Liver (tissue), 7 donors: ENCODE measurements at regions not wholly inside any gene's neighbourhood (a gene's known extent, or its start where the extent isn't known, plus 50 kb on each side); places are given as distances from the start of the nearest gene placed in this dataset.

ENCODE experiments used
- DNase-seq: peaks from one replicate; pipeline ENCODE4 v3.0.0-alpha.2; 2017; ENCODE audit warnings: low spot score
- H3K27ac ChIP-seq, 2 donors: one replicate each; pipeline ENCODE4 v1.7.0; 2013; ENCODE audit warnings: inconsistent platforms in 2 of 2, low read length in 2 of 2, control low read depth in 1 of 2, low read depth in 1 of 2, mild to moderate bottlenecking in 1 of 2
- H3K27me3 ChIP-seq, 4 donors: one replicate each; pipeline versions ENCODE4 v1.6.1 to v1.7.0; 2013; ENCODE audit warnings: low read length in 3 of 4, inconsistent platforms in 1 of 4, mild to moderate bottlenecking in 1 of 4, moderate library complexity in 1 of 4; ENCODE audit not compliant: control insufficient read depth in 4 of 4, insufficient read depth in 4 of 4
- H3K36me3 ChIP-seq, 4 donors: one replicate each; pipeline versions ENCODE4 v1.6.1 to v1.7.0; 2013; ENCODE audit warnings: low read length in 3 of 4, mild to moderate bottlenecking in 3 of 4, low read depth in 1 of 4, moderate library complexity in 1 of 4; ENCODE audit not compliant: control insufficient read depth in 4 of 4, insufficient read depth in 3 of 4
- H3K4me1 ChIP-seq, 4 donors: one replicate each; pipeline versions ENCODE4 v1.6.1 to v1.7.0; 2013; ENCODE audit warnings: low read length in 3 of 4, mild to moderate bottlenecking in 3 of 4, moderate library complexity in 1 of 4; ENCODE audit not compliant: control insufficient read depth in 4 of 4, insufficient read depth in 4 of 4
- H3K4me3 ChIP-seq, 3 donors: one replicate each; pipeline versions ENCODE4 v1.6.1 to v1.7.0; 2013; ENCODE audit warnings: low read length in 3 of 3, control low read depth in 1 of 3, low read depth in 1 of 3, mild to moderate bottlenecking in 1 of 3
- H3K9ac ChIP-seq, 2 donors: one replicate each; pipeline ENCODE4 v1.7.0; 2013; ENCODE audit warnings: low read length in 2 of 2, mild to moderate bottlenecking in 2 of 2, moderate library complexity in 2 of 2, control low read depth in 1 of 2, low read depth in 1 of 2
- H3K9me3 ChIP-seq, 4 donors: one replicate each; pipeline versions ENCODE4 v1.6.1 to v1.7.0; 2013; ENCODE audit warnings: low read length in 3 of 4; ENCODE audit not compliant: control insufficient read depth in 4 of 4
- ATF3 ChIP-seq: IDR thresholded peaks from 2 replicates; pipeline ENCODE4 v1.6.1; 2016; ENCODE audit warnings: antibody characterized with exemption
- EGR1 ChIP-seq, 2 donors: IDR thresholded peaks; 2 replicates each; pipeline ENCODE4 v1.6.1; 2016 to 2018; ENCODE audit warnings: antibody characterized with exemption in 2 of 2, low read depth in 2 of 2
- FOXA2 ChIP-seq: IDR thresholded peaks from 2 replicates; pipeline ENCODE4 v1.6.1; 2016; ENCODE audit warnings: antibody characterized with exemption
- GABPA ChIP-seq, 2 donors: IDR thresholded peaks in 1 of 2; conservative IDR thresholded peaks in 1 of 2; 2 replicates each; pipeline ENCODE4 v1.6.1; 2016; ENCODE audit warnings: antibody characterized with exemption in 2 of 2, mild to moderate bottlenecking in 1 of 2, moderate library complexity in 1 of 2
- HNF4A ChIP-seq, 2 donors: conservative IDR thresholded peaks; 2 replicates each; pipeline ENCODE4 v1.6.1; 2016; ENCODE audit warnings: antibody characterized with exemption in 2 of 2, mild to moderate bottlenecking in 2 of 2
- HNF4G ChIP-seq: IDR thresholded peaks from 2 replicates; pipeline ENCODE4 v1.6.1; 2016; ENCODE audit warnings: antibody characterized with exemption
- MAX ChIP-seq: IDR thresholded peaks from 2 replicates; pipeline ENCODE4 v1.6.1; 2016; ENCODE audit warnings: antibody characterized with exemption
- NR2F2 ChIP-seq: IDR thresholded peaks from 2 replicates; pipeline ENCODE4 v1.6.1; 2016; ENCODE audit warnings: antibody characterized with exemption
- RAD21 ChIP-seq, 2 donors: IDR thresholded peaks; 2 replicates each; pipeline ENCODE4 v1.6.1; 2016; ENCODE audit warnings: antibody characterized with exemption in 2 of 2, mild to moderate bottlenecking in 2 of 2
- REST ChIP-seq: IDR thresholded peaks from 2 replicates; pipeline ENCODE4 v1.6.1; 2016; ENCODE audit warnings: antibody characterized with exemption, mild to moderate bottlenecking
- SP1 ChIP-seq: IDR thresholded peaks from 2 replicates; pipeline ENCODE4 v1.6.1; 2018; ENCODE audit warnings: antibody characterized with exemption, mild to moderate bottlenecking
- TAF1 ChIP-seq: conservative IDR thresholded peaks from 2 replicates; pipeline ENCODE4 v1.6.1; 2016; ENCODE audit warnings: antibody characterized with exemption, mild to moderate bottlenecking
- YY1 ChIP-seq: IDR thresholded peaks from 2 replicates; pipeline ENCODE4 v1.6.1; 2016; ENCODE audit warnings: antibody characterized with exemption, mild to moderate bottlenecking
- ZBTB33 ChIP-seq: IDR thresholded peaks from 2 replicates; pipeline ENCODE4 v1.6.1; 2016; ENCODE audit warnings: antibody characterized with exemption
- WGBS: extraction: QIAGEN DNeasy Blood & Tissue Kit; methylation state at CpG from one replicate; pipeline ENCODE4 v1.1.7; 2013; 5-methylcytosine and 5-hydroxymethylcytosine counted together
- donor health status: healthy.
- donor health status: healthy.
- donor health status: healthy.
- donor health status: healthy.

- no peak for TF ChIP-seq TAF1
- no peak for TF ChIP-seq HNF4G
- no peak for TF ChIP-seq NR2F2
- TF ChIP-seq SP1, result no peak
Measured at GRCh38 chr1:14334336-14335176, 263.9 kb upstream of the KAZN start (continued).

- DNase-seq, result no peak
- Histone ChIP-seq H3K36me3 (no peaks in the 10 kb centered on the region), H3K9me3 (peaks cover 0 to 3% (median 0%) of the 10 kb centered on the region in 4 donors), H3K4me3 (no peak overlapping the region), H3K27me3 (peaks cover 0 to 4% (median 1%) of the 10 kb centered on the region in 4 donors), H3K4me1 (no peaks in the 10 kb centered on the region), H3K9ac (no peak overlapping the region), H3K27ac (no peak overlapping the region)
- 69% methylated on average over 3 of the region's 3 CpGs for WGBS
- TF ChIP-seq ZBTB33, result no peak
Measured at GRCh38 chr1:14338509-14338908, 260.0 kb upstream of the KAZN start.

GRCh38 chr1:14339288-14339687 lies 259.2 kb upstream of the KAZN start:
- DNase-seq, result no peak
- 66% methylated on average over 5 of the region's 5 CpGs for WGBS

More at GRCh38 chr1:14339288-14339687, 259.2 kb upstream of the KAZN start:
- Histone ChIP-seq H3K4me3 (no peak overlapping the region), H3K9me3 (peaks cover 0 to 3% (median 0%) of the 10 kb centered on the region in 4 donors), H3K4me1 (no peaks in the 10 kb centered on the region), H3K36me3 (no peaks in the 10 kb centered on the region), H3K9ac (no peak overlapping the region), H3K27me3 (peaks cover 0 to 4% (median 1%) of the 10 kb centered on the region in 4 donors), H3K27ac (no peak overlapping the region)
- no peak for TF ChIP-seq HNF4G
- no peak for TF ChIP-seq MAX
- no peak for TF ChIP-seq FOXA2
- TF ChIP-seq YY1, result no peak
- no peak for TF ChIP-seq ATF3
- no peak for TF ChIP-seq REST
- no peak for TF ChIP-seq NR2F2
- no peak for TF ChIP-seq EGR1 (IDR thresholded peaks at IDR 0.05; ENCODE audit: low read depth in 2 of 2)
- TF ChIP-seq RAD21 (IDR thresholded peaks at IDR 0.05), result no peak
- no peak for TF ChIP-seq HNF4A (conservative IDR thresholded peaks at IDR 0.05)
- no peak for TF ChIP-seq TAF1
- TF ChIP-seq ZBTB33, result no peak
- no peak for TF ChIP-seq GABPA (IDR thresholded peaks at IDR 0.05 in 1 of 2, conservative IDR thresholded peaks at IDR 0.05 in 1 of 2)
